ENCODE measurements at regions not wholly inside any gene's neighbourhood (a gene's known extent, or its start where the extent isn't known, plus 50 kb on each side); places are given as distances from the start of the nearest gene placed in this dataset.

DNA sequence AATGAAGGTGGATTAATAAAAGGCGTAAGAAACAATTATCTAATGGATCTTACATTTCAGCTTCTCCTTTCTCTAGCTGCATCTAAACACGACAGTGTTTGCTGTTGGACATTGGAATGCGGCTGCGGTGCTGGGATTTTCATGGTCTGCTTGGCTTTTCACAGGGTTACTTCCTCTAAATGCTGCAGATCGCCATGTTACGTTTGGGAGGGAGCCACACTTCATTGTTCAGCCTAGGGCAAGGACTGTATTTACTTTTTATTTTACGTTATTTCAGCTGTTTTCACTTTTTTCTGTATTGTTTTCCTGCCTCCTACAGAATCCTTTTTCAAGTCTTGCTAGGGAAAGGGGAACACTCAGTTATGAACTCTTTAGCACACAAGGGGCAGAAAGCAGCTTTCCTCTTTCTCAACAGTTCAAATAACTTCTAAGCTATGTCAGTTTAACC lies 97.9 kb upstream of the MTHFD1L start:
- TF ChIP-seq POU6F1 (CRISPR knock-in tag; IDR thresholded peaks at IDR 0.05; ENCODE audit: borderline replicate concordance, low read depth) (no peak), ESRRG (CRISPR knock-in tag; IDR thresholded peaks at IDR 0.05) (no peak), ZFP30 (CRISPR knock-in tag; IDR thresholded peaks at IDR 0.05) (no peak), TCF4 (CRISPR knock-in tag; IDR thresholded peaks at IDR 0.05; ENCODE audit: borderline replicate concordance) (no peak), PATZ1 (CRISPR knock-in tag; IDR thresholded peaks at IDR 0.05; ENCODE audit: borderline replicate concordance) (no peak), GLIS3 (CRISPR knock-in tag; IDR thresholded peaks at IDR 0.05) (no peak), RARB (CRISPR knock-in tag; IDR thresholded peaks at IDR 0.05) (no peak), ZNF565 (CRISPR knock-in tag; conservative IDR thresholded peaks at IDR 0.05; ENCODE audit: low read depth) (no peak), ISL1 (CRISPR knock-in tag; IDR thresholded peaks at IDR 0.05) (no peak), ARNTL (CRISPR knock-in tag; IDR thresholded peaks at IDR 0.05; ENCODE audit: borderline replicate concordance, low read depth) (no peak)
- TF ChIP-seq, protein P1, sequence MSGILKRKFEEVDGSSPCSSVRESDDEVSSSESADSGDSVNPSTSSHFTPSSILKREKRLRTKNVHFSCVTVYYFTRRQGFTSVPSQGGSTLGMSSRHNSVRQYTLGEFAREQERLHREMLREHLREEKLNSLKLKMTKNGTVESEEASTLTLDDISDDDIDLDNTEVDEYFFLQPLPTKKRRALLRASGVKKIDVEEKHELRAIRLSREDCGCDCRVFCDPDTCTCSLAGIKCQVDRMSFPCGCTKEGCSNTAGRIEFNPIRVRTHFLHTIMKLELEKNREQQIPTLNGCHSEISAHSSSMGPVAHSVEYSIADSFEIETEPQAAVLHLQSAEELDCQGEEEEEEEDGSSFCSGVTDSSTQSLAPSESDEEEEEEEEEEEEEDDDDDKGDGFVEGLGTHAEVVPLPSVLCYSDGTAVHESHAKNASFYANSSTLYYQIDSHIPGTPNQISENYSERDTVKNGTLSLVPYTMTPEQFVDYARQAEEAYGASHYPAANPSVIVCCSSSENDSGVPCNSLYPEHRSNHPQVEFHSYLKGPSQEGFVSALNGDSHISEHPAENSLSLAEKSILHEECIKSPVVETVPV (CRISPR knock-in tag; IDR thresholded peaks at IDR 0.05), result no peak
- TF ChIP-seq, protein P2, sequence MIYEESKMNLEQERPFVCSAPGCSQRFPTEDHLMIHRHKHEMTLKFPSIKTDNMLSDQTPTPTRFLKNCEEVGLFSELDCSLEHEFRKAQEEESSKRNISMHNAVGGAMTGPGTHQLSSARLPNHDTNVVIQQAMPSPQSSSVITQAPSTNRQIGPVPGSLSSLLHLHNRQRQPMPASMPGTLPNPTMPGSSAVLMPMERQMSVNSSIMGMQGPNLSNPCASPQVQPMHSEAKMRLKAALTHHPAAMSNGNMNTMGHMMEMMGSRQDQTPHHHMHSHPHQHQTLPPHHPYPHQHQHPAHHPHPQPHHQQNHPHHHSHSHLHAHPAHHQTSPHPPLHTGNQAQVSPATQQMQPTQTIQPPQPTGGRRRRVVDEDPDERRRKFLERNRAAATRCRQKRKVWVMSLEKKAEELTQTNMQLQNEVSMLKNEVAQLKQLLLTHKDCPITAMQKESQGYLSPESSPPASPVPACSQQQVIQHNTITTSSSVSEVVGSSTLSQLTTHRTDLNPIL (CRISPR knock-in tag; IDR thresholded peaks at IDR 0.05; ENCODE audit: low read depth), result no peak

All from SK-N-SH treated with all-trans-retinoic acid at 6 μM for 48 hours (cell line).